ENCODE measurements at regions not wholly inside any gene's neighbourhood (a gene's known extent, or its start where the extent isn't known, plus 50 kb on each side); places are given as distances from the start of the nearest gene placed in this dataset.

DNA sequence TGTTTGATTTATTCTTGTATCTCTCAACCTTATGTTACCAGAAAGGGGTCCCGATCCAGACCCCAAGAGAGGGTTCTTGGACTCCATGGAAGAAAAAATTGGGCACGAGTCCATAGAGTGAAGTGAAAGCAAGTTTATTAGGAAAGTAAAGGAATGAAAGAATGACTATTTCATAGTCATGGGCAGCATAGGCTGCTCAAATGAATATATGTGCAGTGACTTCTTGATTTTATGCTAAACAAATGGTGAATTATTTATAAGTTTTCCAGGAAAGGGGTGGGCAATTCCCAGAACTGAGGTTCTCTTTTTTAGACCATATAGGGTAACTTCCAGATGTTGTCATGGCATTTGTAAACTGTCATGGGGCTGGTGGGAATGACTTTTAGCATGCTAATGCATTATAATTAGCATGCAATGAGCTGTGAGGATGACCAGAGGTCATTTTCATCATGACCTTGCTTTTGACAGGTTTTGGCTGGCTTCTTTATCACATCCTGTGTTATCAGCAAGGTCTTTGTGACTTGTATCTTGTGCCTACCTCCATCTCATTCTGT is 832.4 kb upstream of the CDH2 start:
- H3K4me3 ChIP-seq (replicated peaks in 1 of 2; ENCODE audit: low read depth in 2 of 2, low read length in 2 of 2), result no peak overlapping the region
- no peak for DNase-seq (ENCODE audit: low read depth in 2 of 2)
- TF ChIP-seq, protein P1, sequence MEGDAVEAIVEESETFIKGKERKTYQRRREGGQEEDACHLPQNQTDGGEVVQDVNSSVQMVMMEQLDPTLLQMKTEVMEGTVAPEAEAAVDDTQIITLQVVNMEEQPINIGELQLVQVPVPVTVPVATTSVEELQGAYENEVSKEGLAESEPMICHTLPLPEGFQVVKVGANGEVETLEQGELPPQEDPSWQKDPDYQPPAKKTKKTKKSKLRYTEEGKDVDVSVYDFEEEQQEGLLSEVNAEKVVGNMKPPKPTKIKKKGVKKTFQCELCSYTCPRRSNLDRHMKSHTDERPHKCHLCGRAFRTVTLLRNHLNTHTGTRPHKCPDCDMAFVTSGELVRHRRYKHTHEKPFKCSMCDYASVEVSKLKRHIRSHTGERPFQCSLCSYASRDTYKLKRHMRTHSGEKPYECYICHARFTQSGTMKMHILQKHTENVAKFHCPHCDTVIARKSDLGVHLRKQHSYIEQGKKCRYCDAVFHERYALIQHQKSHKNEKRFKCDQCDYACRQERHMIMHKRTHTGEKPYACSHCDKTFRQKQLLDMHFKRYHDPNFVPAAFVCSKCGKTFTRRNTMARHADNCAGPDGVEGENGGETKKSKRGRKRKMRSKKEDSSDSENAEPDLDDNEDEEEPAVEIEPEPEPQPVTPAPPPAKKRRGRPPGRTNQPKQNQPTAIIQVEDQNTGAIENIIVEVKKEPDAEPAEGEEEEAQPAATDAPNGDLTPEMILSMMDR (IDR thresholded peaks at IDR 0.05; ENCODE audit: low read depth, low read length), result no peak

DNA sequence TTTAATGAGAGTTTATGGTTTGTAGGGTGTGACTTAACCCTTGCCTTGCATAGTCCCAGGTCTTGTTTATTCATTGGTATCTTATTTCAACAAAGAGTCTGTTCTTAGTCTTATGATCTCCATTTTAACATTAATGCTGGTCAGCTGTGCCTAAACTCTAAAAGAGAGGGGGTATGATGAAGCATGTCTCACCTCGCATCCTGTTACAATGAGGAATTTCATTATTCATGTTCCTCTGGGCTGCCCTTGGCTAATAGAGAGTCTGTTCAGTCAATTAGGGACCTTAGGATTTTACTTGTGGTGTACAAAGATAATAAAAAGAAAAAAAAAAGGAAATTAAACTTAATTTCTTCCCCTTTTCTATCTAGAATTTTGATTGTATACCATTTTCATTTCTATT is 831.9 kb upstream of the CDH2 start:
- TF ChIP-seq, protein P1 (IDR thresholded peaks at IDR 0.05; ENCODE audit: low read depth, low read length), result no peak
- no peak for DNase-seq (ENCODE audit: low read depth in 2 of 2)
- H3K4me3 ChIP-seq (replicated peaks in 1 of 2; ENCODE audit: low read depth in 2 of 2, low read length in 2 of 2), result no peak overlapping the region

GRCh38 chr18:29007986-29008654 is 831.2 kb upstream of the CDH2 start:
- DNase-seq (ENCODE audit: low read depth in 2 of 2), result no peak
- TF ChIP-seq, protein P1 (IDR thresholded peaks at IDR 0.05; ENCODE audit: low read depth, low read length), result no peak
- no peak overlapping the region for H3K4me3 ChIP-seq (replicated peaks in 1 of 2; ENCODE audit: low read depth in 2 of 2, low read length in 2 of 2)

DNA sequence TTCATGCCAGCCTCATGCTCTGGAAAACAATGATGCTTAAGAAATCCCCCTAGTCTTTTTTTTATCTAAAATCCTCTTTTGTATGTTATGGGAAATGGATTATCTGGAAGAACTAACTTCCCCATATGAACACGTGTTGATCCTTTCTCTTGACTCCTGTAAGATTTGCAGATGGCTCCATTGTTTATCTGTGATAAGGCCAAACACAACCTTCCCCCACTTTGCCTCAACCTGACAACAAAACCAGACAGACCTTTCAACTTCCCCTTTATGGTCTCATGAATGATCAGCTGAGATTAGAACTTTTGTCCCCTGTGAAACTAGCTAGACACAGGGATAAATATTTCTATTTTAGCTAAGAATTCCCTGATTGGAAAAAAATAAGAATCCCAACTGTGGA is 828.0 kb upstream of the CDH2 start:
- TF ChIP-seq, protein P1 (IDR thresholded peaks at IDR 0.05; ENCODE audit: low read depth, low read length), result no peak
- no peak for DNase-seq (ENCODE audit: low read depth in 2 of 2)
- no peak overlapping the region for H3K4me3 ChIP-seq (replicated peaks in 1 of 2; ENCODE audit: low read depth in 2 of 2, low read length in 2 of 2)

DNA sequence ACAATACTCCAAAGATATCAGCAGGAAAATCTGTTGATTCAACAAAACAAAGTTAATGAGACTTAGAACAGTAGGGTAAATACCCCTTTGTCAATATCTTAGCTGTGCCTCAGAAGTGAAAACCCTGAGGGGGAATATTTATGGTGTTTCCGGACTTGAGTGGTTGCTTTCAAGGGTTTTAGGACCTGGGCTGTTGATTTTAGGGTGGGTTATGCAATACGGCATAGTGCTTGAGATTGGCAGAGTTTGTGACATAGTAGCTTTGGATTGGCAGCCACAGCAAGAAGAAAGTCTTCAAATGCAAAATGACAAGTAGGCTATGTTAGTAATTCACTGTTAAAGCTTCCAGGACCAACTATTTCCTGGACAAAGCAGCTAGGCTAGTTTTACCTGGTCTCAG is 826.3 kb upstream of the CDH2 start:
- DNase-seq (ENCODE audit: low read depth in 2 of 2), result no peak
- H3K4me3 ChIP-seq (replicated peaks in 1 of 2; ENCODE audit: low read depth in 2 of 2, low read length in 2 of 2), result no peak overlapping the region
- TF ChIP-seq, protein P1 (IDR thresholded peaks at IDR 0.05; ENCODE audit: low read depth, low read length), result no peak

- TF ChIP-seq, protein P1 (IDR thresholded peaks at IDR 0.05; ENCODE audit: low read depth, low read length), result no peak
- no peak for DNase-seq (ENCODE audit: low read depth in 2 of 2)
- H3K4me3 ChIP-seq (replicated peaks in 1 of 2; ENCODE audit: low read depth in 2 of 2, low read length in 2 of 2), result no peak overlapping the region
Measured at GRCh38 chr18:29002747-29003146, 825.8 kb upstream of the CDH2 start.

DNA sequence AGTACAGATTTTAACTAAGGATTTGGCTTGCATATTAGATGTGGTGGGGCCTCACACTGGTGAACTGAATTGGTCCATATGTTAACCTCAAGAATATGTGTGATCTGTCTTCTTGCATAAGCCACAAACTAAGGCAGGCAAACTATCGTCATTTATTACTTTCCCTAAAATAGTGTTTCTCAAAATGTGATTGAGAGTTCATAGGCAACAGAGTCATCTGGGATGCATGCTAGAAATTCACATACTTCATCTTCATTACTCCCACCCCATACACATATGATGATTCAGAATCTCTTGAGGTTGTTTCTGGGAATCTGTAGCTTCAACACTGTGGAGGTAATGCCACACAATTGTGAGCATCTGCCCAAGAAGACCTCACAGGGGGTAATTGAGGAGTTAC is 822.8 kb upstream of the CDH2 start:
- peak in 1 of 2 donors; percentile 11 for DNase-seq (ENCODE audit: low read depth in 2 of 2)
- no peak overlapping the region for H3K4me3 ChIP-seq (replicated peaks in 1 of 2; ENCODE audit: low read depth in 2 of 2, low read length in 2 of 2)
- TF ChIP-seq, protein P1 (IDR thresholded peaks at IDR 0.05; ENCODE audit: low read depth, low read length), result no peak
